ENCODE measurements at regions not wholly inside any gene's neighbourhood (a gene's known extent, or its start where the extent isn't known, plus 50 kb on each side); places are given as distances from the start of the nearest gene placed in this dataset.

GRCh38 chr1:213820362-213821149 is 167.2 kb upstream of the PROX1 start:
- Histone ChIP-seq H3K4me1 (ENCODE audit: control insufficient read depth, insufficient read depth, low read length) (no peaks in the 10 kb centered on the region), H3K9ac (ENCODE audit: low read length) (no peak overlapping the region), H3K27me3 (replicated peaks; ENCODE audit: control insufficient read depth, insufficient read depth, low read length) (peaks cover 3% of the 10 kb centered on the region), H3K9me3 (ENCODE audit: control insufficient read depth, low read length) (no peaks in the 10 kb centered on the region), H3K4me3 (ENCODE audit: low read length) (no peak overlapping the region), H3K36me3 (ENCODE audit: control insufficient read depth, insufficient read depth, low read length, severe bottlenecking) (no peaks in the 10 kb centered on the region)
- DNase-seq (ENCODE audit: low read depth) = no peak

- Histone ChIP-seq H3K9me3 (ENCODE audit: control insufficient read depth, low read length) (no peaks in the 10 kb centered on the region), H3K27me3 (replicated peaks; ENCODE audit: control insufficient read depth, insufficient read depth, low read length) (peaks cover 3% of the 10 kb centered on the region), H3K4me1 (ENCODE audit: control insufficient read depth, insufficient read depth, low read length) (no peaks in the 10 kb centered on the region), H3K4me3 (ENCODE audit: low read length) (no peak overlapping the region), H3K36me3 (ENCODE audit: control insufficient read depth, insufficient read depth, low read length, severe bottlenecking) (no peaks in the 10 kb centered on the region), H3K9ac (ENCODE audit: low read length) (no peak overlapping the region)
- no peak for DNase-seq (ENCODE audit: low read depth)
Measured at GRCh38 chr1:213821175-213821942, 166.4 kb upstream of the PROX1 start.

DNA sequence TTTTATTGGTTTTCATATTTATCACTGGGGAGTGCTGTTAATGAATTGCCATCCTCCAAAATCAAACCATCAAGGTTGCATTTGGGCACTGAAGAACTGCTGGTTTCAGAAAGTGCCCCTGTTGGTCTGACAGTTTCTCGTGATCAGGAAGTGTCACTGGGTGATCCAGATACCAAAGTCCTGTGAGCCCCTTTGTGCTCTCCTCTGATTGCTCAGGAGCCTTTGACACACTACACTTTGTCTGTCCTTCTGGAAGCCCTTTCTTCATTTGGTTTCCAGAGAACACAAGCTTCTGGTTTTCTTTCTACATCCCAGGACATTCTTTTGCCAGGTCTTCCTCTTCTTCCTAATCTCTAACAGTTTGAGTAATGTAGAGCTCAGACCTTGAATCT is 165.8 kb upstream of the PROX1 start:
- Histone ChIP-seq H3K4me3 (ENCODE audit: low read length) (no peak overlapping the region), H3K27me3 (replicated peaks; ENCODE audit: control insufficient read depth, insufficient read depth, low read length) (peaks cover 3% of the 10 kb centered on the region), H3K36me3 (ENCODE audit: control insufficient read depth, insufficient read depth, low read length, severe bottlenecking) (no peaks in the 10 kb centered on the region), H3K9ac (ENCODE audit: low read length) (no peak overlapping the region), H3K9me3 (ENCODE audit: control insufficient read depth, low read length) (no peaks in the 10 kb centered on the region), H3K4me1 (ENCODE audit: control insufficient read depth, insufficient read depth, low read length) (no peaks in the 10 kb centered on the region)
- DNase-seq (ENCODE audit: low read depth) = no peak

DNA sequence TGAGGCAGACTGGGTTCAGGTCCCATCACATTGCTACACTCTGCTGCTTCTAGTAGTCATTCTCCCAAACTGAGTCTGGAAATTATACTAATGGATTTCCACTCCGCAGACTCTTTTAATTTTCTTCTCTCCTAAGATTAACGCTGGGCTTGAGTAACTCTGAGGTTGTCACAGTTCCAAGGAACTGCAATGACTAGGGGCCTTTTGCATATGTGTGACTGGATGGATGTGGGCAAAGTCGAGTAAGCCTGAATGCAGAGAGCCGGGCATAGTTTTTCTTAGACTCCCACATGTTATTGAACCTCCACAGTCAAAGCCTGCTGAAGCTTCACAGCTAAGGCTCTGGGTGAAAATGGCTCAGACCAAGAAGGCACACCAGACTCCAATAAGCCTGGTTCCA is 160.9 kb upstream of the PROX1 start:
- H3K36me3 ChIP-seq (ENCODE audit: control insufficient read depth, insufficient read depth, low read length, severe bottlenecking) = no peaks in the 10 kb centered on the region
- H3K9ac ChIP-seq (ENCODE audit: low read length) = no peak overlapping the region
- no peak overlapping the region for H3K4me3 ChIP-seq (ENCODE audit: low read length)
- DNase-seq (ENCODE audit: low read depth) = no peak
- no peaks in the 10 kb centered on the region for H3K4me1 ChIP-seq (ENCODE audit: control insufficient read depth, insufficient read depth, low read length)
- H3K9me3 ChIP-seq (ENCODE audit: control insufficient read depth, low read length) = no peaks in the 10 kb centered on the region
- H3K27me3 ChIP-seq (replicated peaks; ENCODE audit: control insufficient read depth, insufficient read depth, low read length) = no peaks in the 10 kb centered on the region

DNA sequence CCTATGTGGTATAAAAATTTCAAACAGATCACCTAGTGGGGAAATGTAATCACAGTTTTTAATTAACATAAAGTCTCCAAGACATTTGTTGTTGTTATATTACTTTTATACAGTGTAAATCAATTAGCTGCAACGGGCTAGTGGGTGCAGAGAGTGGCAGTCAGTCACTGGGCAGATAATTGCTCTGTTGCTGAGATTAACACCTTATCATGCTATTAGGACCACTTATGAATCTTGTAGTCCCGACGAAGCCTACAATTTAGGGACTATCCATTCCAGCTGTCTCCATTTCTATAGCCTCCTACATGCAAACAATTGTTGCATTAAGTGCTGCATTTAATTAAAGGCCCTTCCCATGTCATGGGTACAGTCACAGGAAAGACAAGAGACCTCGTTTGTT is 158.9 kb upstream of the PROX1 start:
- Histone ChIP-seq H3K27me3 (replicated peaks; ENCODE audit: control insufficient read depth, insufficient read depth, low read length) (no peaks in the 10 kb centered on the region), H3K9ac (ENCODE audit: low read length) (no peak overlapping the region), H3K4me1 (ENCODE audit: control insufficient read depth, insufficient read depth, low read length) (no peaks in the 10 kb centered on the region), H3K4me3 (ENCODE audit: low read length) (no peak overlapping the region), H3K9me3 (ENCODE audit: control insufficient read depth, low read length) (no peaks in the 10 kb centered on the region), H3K36me3 (ENCODE audit: control insufficient read depth, insufficient read depth, low read length, severe bottlenecking) (no peaks in the 10 kb centered on the region)
- no peak for DNase-seq (ENCODE audit: low read depth)

DNA sequence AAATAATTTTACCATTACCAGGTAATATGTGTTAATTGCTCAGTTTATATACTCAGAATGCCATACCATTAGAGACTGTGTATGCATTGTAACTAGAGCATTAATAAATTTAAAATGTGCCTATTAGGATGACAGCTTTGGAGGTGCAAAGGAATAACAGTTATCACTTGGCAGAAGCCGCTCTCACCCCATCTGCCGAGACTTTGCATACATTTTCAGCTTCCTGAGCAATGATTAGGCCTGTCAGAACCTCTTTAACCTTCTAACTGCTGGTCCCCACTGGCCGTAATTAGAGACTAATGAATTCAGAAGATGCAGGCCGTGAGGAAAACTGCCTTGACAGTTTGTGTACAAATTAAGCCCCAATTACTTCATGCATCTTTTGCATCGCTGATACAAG is 158.0 kb upstream of the PROX1 start:
- H3K4me1 ChIP-seq (ENCODE audit: control insufficient read depth, insufficient read depth, low read length) = no peaks in the 10 kb centered on the region
- no peak overlapping the region for H3K4me3 ChIP-seq (ENCODE audit: low read length)
- no peaks in the 10 kb centered on the region for H3K9me3 ChIP-seq (ENCODE audit: control insufficient read depth, low read length)
- DNase-seq (ENCODE audit: low read depth) = no peak
- H3K9ac ChIP-seq (ENCODE audit: low read length) = no peak overlapping the region
- H3K36me3 ChIP-seq (ENCODE audit: control insufficient read depth, insufficient read depth, low read length, severe bottlenecking) = no peaks in the 10 kb centered on the region
- no peaks in the 10 kb centered on the region for H3K27me3 ChIP-seq (replicated peaks; ENCODE audit: control insufficient read depth, insufficient read depth, low read length)

DNA sequence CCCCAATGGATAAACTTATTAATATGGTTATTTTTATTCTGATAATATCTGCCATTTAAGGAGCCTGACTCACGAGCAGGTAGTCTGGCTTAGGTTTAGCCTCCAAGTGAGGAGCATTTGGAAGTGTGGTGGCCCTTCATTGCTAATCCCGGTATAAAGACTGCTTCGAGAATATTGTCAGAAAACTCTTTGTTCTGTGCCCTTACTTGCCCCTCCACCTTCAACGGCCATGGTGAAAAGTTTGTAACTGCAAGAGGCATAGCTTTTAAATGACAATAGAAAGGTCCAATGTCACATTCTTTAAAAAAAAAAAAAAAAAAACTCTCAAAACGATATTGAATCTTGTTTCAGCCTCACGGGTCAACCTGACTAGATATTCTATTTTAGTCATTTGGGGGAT is 157.4 kb upstream of the PROX1 start:
- Histone ChIP-seq H3K9me3 (ENCODE audit: control insufficient read depth, low read length) (no peaks in the 10 kb centered on the region), H3K9ac (ENCODE audit: low read length) (no peak overlapping the region), H3K36me3 (ENCODE audit: control insufficient read depth, insufficient read depth, low read length, severe bottlenecking) (no peaks in the 10 kb centered on the region), H3K27me3 (replicated peaks; ENCODE audit: control insufficient read depth, insufficient read depth, low read length) (no peaks in the 10 kb centered on the region), H3K4me1 (ENCODE audit: control insufficient read depth, insufficient read depth, low read length) (no peaks in the 10 kb centered on the region), H3K4me3 (ENCODE audit: low read length) (no peak overlapping the region)
- no peak for DNase-seq (ENCODE audit: low read depth)

DNA sequence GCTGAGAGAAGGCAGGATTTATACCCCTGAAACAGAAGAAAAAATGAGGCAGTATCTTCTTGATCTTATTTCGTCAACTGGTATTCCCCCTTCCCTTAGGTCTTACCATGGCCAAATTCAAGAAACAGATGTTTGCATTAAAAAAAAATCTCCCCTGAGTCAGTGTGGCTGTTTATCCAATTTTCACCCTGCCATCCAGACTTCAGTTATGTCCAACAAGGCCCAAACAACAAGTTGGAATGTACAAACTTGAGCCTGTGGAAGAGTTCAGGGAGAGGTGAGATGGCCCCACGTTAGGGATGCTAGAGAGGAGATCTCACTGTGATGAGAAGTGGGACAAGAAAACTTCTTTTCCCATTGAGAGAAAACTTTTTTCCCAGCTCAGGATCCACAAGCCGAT is 147.2 kb upstream of the PROX1 start:
- no peak for DNase-seq (ENCODE audit: low read depth)
- H3K4me1 ChIP-seq (ENCODE audit: control insufficient read depth, insufficient read depth, low read length) = no peaks in the 10 kb centered on the region
- H3K9me3 ChIP-seq (ENCODE audit: control insufficient read depth, low read length) = no peaks in the 10 kb centered on the region
- H3K27me3 ChIP-seq (replicated peaks; ENCODE audit: control insufficient read depth, insufficient read depth, low read length) = no peaks in the 10 kb centered on the region
- H3K36me3 ChIP-seq (ENCODE audit: control insufficient read depth, insufficient read depth, low read length, severe bottlenecking) = no peaks in the 10 kb centered on the region
- H3K9ac ChIP-seq (ENCODE audit: low read length) = no peak overlapping the region
- no peak overlapping the region for H3K4me3 ChIP-seq (ENCODE audit: low read length)

GRCh38 chr1:213844632-213845031 is 143.1 kb upstream of the PROX1 start:
- Histone ChIP-seq H3K36me3 (ENCODE audit: control insufficient read depth, insufficient read depth, low read length, severe bottlenecking) (no peaks in the 10 kb centered on the region), H3K9me3 (ENCODE audit: control insufficient read depth, low read length) (no peaks in the 10 kb centered on the region), H3K9ac (ENCODE audit: low read length) (no peak overlapping the region), H3K4me1 (ENCODE audit: control insufficient read depth, insufficient read depth, low read length) (no peaks in the 10 kb centered on the region), H3K4me3 (ENCODE audit: low read length) (no peak overlapping the region), H3K27me3 (replicated peaks; ENCODE audit: control insufficient read depth, insufficient read depth, low read length) (no peaks in the 10 kb centered on the region)
- no peak for DNase-seq (ENCODE audit: low read depth)

- Histone ChIP-seq H3K9me3 (ENCODE audit: control insufficient read depth, low read length) (no peaks in the 10 kb centered on the region), H3K36me3 (ENCODE audit: control insufficient read depth, insufficient read depth, low read length, severe bottlenecking) (no peaks in the 10 kb centered on the region), H3K9ac (ENCODE audit: low read length) (no peak overlapping the region), H3K4me1 (ENCODE audit: control insufficient read depth, insufficient read depth, low read length) (no peaks in the 10 kb centered on the region), H3K27me3 (replicated peaks; ENCODE audit: control insufficient read depth, insufficient read depth, low read length) (peaks cover 5% of the 10 kb centered on the region), H3K4me3 (ENCODE audit: low read length) (no peak overlapping the region)
- DNase-seq (ENCODE audit: low read depth) = no peak
Measured at GRCh38 chr1:213852107-213852506, 135.7 kb upstream of the PROX1 start.

DNA sequence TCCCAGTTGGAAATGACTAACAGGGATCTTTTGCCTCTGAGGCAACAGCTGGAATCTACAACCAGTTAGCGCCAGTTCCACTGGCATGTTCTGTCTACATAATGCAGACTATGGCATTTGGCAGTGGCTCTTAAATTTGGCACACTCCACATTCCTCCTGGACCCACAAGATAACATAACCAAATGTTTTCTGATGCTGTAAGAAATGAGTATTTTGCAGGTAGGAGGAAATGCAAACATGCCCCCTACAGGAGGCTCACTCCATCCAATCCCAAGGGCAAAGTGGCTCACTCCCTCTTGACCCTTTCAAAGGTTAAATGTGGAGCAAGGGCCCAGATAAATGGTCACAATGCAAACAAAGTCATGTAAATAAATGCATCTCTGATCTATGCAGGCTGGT is 129.2 kb upstream of the PROX1 start:
- Histone ChIP-seq H3K4me3 (ENCODE audit: low read length) (no peak overlapping the region), H3K27me3 (replicated peaks; ENCODE audit: control insufficient read depth, insufficient read depth, low read length) (peaks cover 5% of the 10 kb centered on the region), H3K4me1 (ENCODE audit: control insufficient read depth, insufficient read depth, low read length) (no peaks in the 10 kb centered on the region)

More for the DNA sequence above, 129.2 kb upstream of the PROX1 start:
- no peaks in the 10 kb centered on the region for H3K9me3 ChIP-seq (ENCODE audit: control insufficient read depth, low read length)
- no peaks in the 10 kb centered on the region for H3K36me3 ChIP-seq (ENCODE audit: control insufficient read depth, insufficient read depth, low read length, severe bottlenecking)
- H3K9ac ChIP-seq (ENCODE audit: low read length) = no peak overlapping the region
- no peak for DNase-seq (ENCODE audit: low read depth)

Data from adipocyte (in vitro differentiated cells).